ENCODE measurements at regions not wholly inside any gene's neighbourhood (a gene's known extent, or its start where the extent isn't known, plus 50 kb on each side); places are given as distances from the start of the nearest gene placed in this dataset.
A peak's percentile ranks its signal among the peaks of the same experiment; 100 is the strongest.

GRCh38 chr12:107894589-107894988 lies 120.1 kb downstream of the ASCL4 start:
- no peak for DNase-seq

- DNase-seq: no peak
Observed at GRCh38 chr12:107895966-107896365, 121.5 kb downstream of the ASCL4 start.

GRCh38 chr12:107900588-107900987 lies 126.1 kb downstream of the ASCL4 start:
- DNase-seq: no peak

- no peak for DNase-seq
Observed at GRCh38 chr12:107903341-107904061, 129.0 kb downstream of the ASCL4 start.

- no peak for DNase-seq
Observed at GRCh38 chr12:107906707-107907106, 132.2 kb downstream of the ASCL4 start.

GRCh38 chr12:107912421-107913004 lies 138.0 kb downstream of the ASCL4 start:
- DNase-seq: peak; percentile 10

GRCh38 chr12:107914460-107914977 lies 140.0 kb downstream of the ASCL4 start:
- no peak for DNase-seq

- no peak for DNase-seq
Observed at GRCh38 chr12:107917912-107918800, 143.7 kb downstream of the ASCL4 start.

GRCh38 chr12:107921062-107921461 lies 146.6 kb downstream of the ASCL4 start:
- DNase-seq: no peak

GRCh38 chr12:107925125-107925524 lies 150.6 kb downstream of the ASCL4 start:
- DNase-seq: no peak

- DNase-seq: peak; percentile 11
Observed at GRCh38 chr12:107929436-107929835, 154.9 kb downstream of the ASCL4 start.

GRCh38 chr12:107931761-107932160 lies 157.3 kb downstream of the ASCL4 start:
- DNase-seq: no peak

GRCh38 chr12:107938446-107938845 lies 163.9 kb downstream of the ASCL4 start:
- DNase-seq: no peak

- no peak for DNase-seq
Observed at GRCh38 chr12:107948391-107948945, 174.0 kb downstream of the ASCL4 start.

- DNase-seq: no peak
Observed at GRCh38 chr12:107951024-107951423, 176.5 kb downstream of the ASCL4 start.

GRCh38 chr12:107955966-107956643 lies 173.0 kb upstream of the WSCD2 start:
- DNase-seq: no peak

- DNase-seq: no peak
Observed at GRCh38 chr12:107957459-107957858, 171.6 kb upstream of the WSCD2 start.

- DNase-seq: no peak
Observed at GRCh38 chr12:107963635-107964034, 165.5 kb upstream of the WSCD2 start.

GRCh38 chr12:107967170-107967569 lies 161.9 kb upstream of the WSCD2 start:
- DNase-seq: peak; percentile 3

- no peak for DNase-seq
Observed at GRCh38 chr12:107973950-107974349, 155.1 kb upstream of the WSCD2 start.

GRCh38 chr12:107976331-107976730 lies 152.8 kb upstream of the WSCD2 start:
- no peak for DNase-seq

GRCh38 chr12:107978201-107978600 lies 150.9 kb upstream of the WSCD2 start:
- DNase-seq: no peak

GRCh38 chr12:107978641-107979040 lies 150.4 kb upstream of the WSCD2 start:
- DNase-seq: no peak
